ENCODE measurements at regions not wholly inside any gene's neighbourhood (a gene's known extent, or its start where the extent isn't known, plus 50 kb on each side); places are given as distances from the start of the nearest gene placed in this dataset.

GRCh38 chr7:4629287-4629895, 52.7 kb upstream of the FOXK1 start:
- no peaks in the 10 kb centered on the region for H3K9me3 ChIP-seq (ENCODE audit: control insufficient read depth, low read length)
- H3K36me3 ChIP-seq (ENCODE audit: control insufficient read depth, insufficient read depth, low read length), result no peaks in the 10 kb centered on the region
- WGBS, 2 experiments, result 86 to 88% methylated on average over 8 of the region's 8 CpGs
- H3K27me3 ChIP-seq (ENCODE audit: control insufficient read depth, insufficient read depth, low read length, poor library complexity, severe bottlenecking), result peaks cover 35% of the 10 kb centered on the region
- H3K27ac ChIP-seq (ENCODE audit: insufficient read depth, low read depth, low read length, poor library complexity, severe bottlenecking), result no peak overlapping the region
- no peaks in the 10 kb centered on the region for H3K4me1 ChIP-seq (ENCODE audit: control insufficient read depth, insufficient read depth, low read length)
- no peak overlapping the region for H3K4me3 ChIP-seq (ENCODE audit: insufficient read depth, low read depth, low read length)

- H3K27ac ChIP-seq (ENCODE audit: insufficient read depth, low read depth, low read length, poor library complexity, severe bottlenecking), result no peak overlapping the region
- peaks cover 35% of the 10 kb centered on the region for H3K27me3 ChIP-seq (ENCODE audit: control insufficient read depth, insufficient read depth, low read length, poor library complexity, severe bottlenecking)
- no peaks in the 10 kb centered on the region for H3K36me3 ChIP-seq (ENCODE audit: control insufficient read depth, insufficient read depth, low read length)
- 3 to 6% methylated on average over 25 of the region's 25 CpGs for WGBS, 2 experiments
- peak overlapping the region; percentile 12 for H3K4me3 ChIP-seq (ENCODE audit: insufficient read depth, low read depth, low read length)
- no peaks in the 10 kb centered on the region for H3K9me3 ChIP-seq (ENCODE audit: control insufficient read depth, low read length)
- no peaks in the 10 kb centered on the region for H3K4me1 ChIP-seq (ENCODE audit: control insufficient read depth, insufficient read depth, low read length)
Measured at GRCh38 chr7:4631380-4632179, 50.5 kb upstream of the FOXK1 start.

All from ectodermal cell (in vitro differentiated cells).